WTC11 (cell line): ENCODE measurements at regions not wholly inside any gene's neighbourhood (a gene's known extent, or its start where the extent isn't known, plus 50 kb on each side); places are given as distances from the start of the nearest gene placed in this dataset.

Experiments
- ATAC-seq: fragments of 200-7000 bp; cut with Tn5 transposase; 2 replicates; pipeline ENCODE4 v1.10.0; 2021; ENCODE audit warnings: mild to moderate bottlenecking, moderate library complexity
- CTCF ChIA-PET: fragments of 300-600 bp; sonication (Branson Sonifier 250); formaldehyde crosslinking; loops from one replicate; lab custom pipeline; 2021; ENCODE audit warnings: antibody characterized with exemption; lab: Charles Lee
- POLR2A ChIA-PET: fragments of 350-600 bp; sonication (Branson Sonifier 250); formaldehyde crosslinking; loops from one replicate; lab custom pipeline; 2021; ENCODE audit warnings: antibody characterized with exemption; lab: Charles Lee
- DNase-seq: peaks from one replicate; pipeline ENCODE4 v3.0.0; 2021; ENCODE audit warnings: low spot score
- H3K27ac Mint-ChIP-seq: 2 replicates; pipeline ENCODE4 v1.8.0; 2021; ENCODE audit warnings: mixed read lengths
- H3K27me3 Mint-ChIP-seq: 2 replicates; pipeline ENCODE4 v1.8.0; 2021; ENCODE audit warnings: low read depth, mild to moderate bottlenecking, moderate library complexity, mixed read lengths
- H3K36me3 Mint-ChIP-seq: 2 replicates; pipeline ENCODE4 v1.8.0; 2021; ENCODE audit warnings: mixed read lengths
- H3K4me1 Mint-ChIP-seq: 2 replicates; pipeline ENCODE4 v1.8.0; 2022; ENCODE audit warnings: mixed read lengths
- H3K4me3 Mint-ChIP-seq: 2 replicates; pipeline ENCODE4 v1.8.0; 2021; ENCODE audit warnings: mild to moderate bottlenecking, moderate library complexity, mixed read lengths
- H3K9me3 Mint-ChIP-seq: 2 replicates; pipeline ENCODE4 v1.8.0; 2021; ENCODE audit warnings: mixed read lengths
- E2F1 ChIP-seq: sonication (generic); formaldehyde crosslinking; IDR thresholded peaks from 2 replicates; pipeline ENCODE4 v1.8.0; 2022; ENCODE audit warnings: mild to moderate bottlenecking, missing genetic modification reagents
- GABPB1 ChIP-seq: sonication (generic); formaldehyde crosslinking; IDR thresholded peaks from 2 replicates; pipeline ENCODE4 v1.8.1; 2023; ENCODE audit warnings: mild to moderate bottlenecking, missing genetic modification reagents
- GTF2I ChIP-seq: fragments of 250-450 bp; sonication (Bioruptor Pico); conservative IDR thresholded peaks from 2 replicates; pipeline ENCODE4 v1.4.0; 2021; ENCODE audit warnings: mild to moderate bottlenecking
- NFYB ChIP-seq: sonication (generic); formaldehyde crosslinking; conservative IDR thresholded peaks from 2 replicates; pipeline ENCODE4 v1.8.0; 2022; ENCODE audit warnings: low read depth, missing genetic modification reagents
- NR2C2 ChIP-seq: sonication (generic); formaldehyde crosslinking; IDR thresholded peaks from 2 replicates; pipeline ENCODE4 v1.8.0; 2022; ENCODE audit warnings: mild to moderate bottlenecking, missing genetic modification reagents
- OVOL2 ChIP-seq: fragments of 250-450 bp; sonication (Bioruptor Pico); IDR thresholded peaks from 2 replicates; pipeline ENCODE4 v1.9.0; 2021; ENCODE audit warnings: mild to moderate bottlenecking, borderline replicate concordance
- PREB ChIP-seq: sonication (generic); formaldehyde crosslinking; IDR thresholded peaks from 2 replicates; pipeline ENCODE4 v1.8.1; 2022; ENCODE audit warnings: mild to moderate bottlenecking, missing genetic modification reagents, moderate library complexity, borderline replicate concordance
- SOX15 ChIP-seq: fragments of 250-450 bp; sonication (Bioruptor Pico); IDR thresholded peaks from 2 replicates; pipeline ENCODE4 v1.9.0; 2021; ENCODE audit warnings: mild to moderate bottlenecking
- TEAD1 ChIP-seq: sonication (generic); formaldehyde crosslinking; IDR thresholded peaks from 2 replicates; pipeline ENCODE4 v1.8.0; 2022; ENCODE audit warnings: mild to moderate bottlenecking, missing genetic modification reagents
- ZMAT4 ChIP-seq: fragments of 250-450 bp; sonication (Bioruptor Pico); IDR thresholded peaks from 2 replicates; pipeline ENCODE4 v1.9.0; 2021; ENCODE audit warnings: mild to moderate bottlenecking
- ZNF121 ChIP-seq: sonication (generic); formaldehyde crosslinking; IDR thresholded peaks from 2 replicates; pipeline ENCODE4 v1.8.0; 2023; ENCODE audit warnings: missing genetic modification reagents
- ZNF512 ChIP-seq: sonication (generic); formaldehyde crosslinking; IDR thresholded peaks from 2 replicates; pipeline ENCODE4 v1.8.1; 2022; ENCODE audit warnings: missing genetic modification reagents, borderline replicate concordance
- ZSCAN18 ChIP-seq: fragments of 250-450 bp; sonication (Bioruptor Pico); IDR thresholded peaks from 2 replicates; pipeline ENCODE4 v2.1.2; 2022; ENCODE audit warnings: mild to moderate bottlenecking, moderate library complexity

- Mint-ChIP-seq H3K4me1 (peaks cover 12% of the 10 kb centered on the region), H3K36me3 (no peaks in the 10 kb centered on the region), H3K4me3 (no peak overlapping the region), H3K27me3 (no peaks in the 10 kb centered on the region), H3K9me3 (peaks cover 8% of the 10 kb centered on the region; the same call in 1 of the 2 replicates), H3K27ac (no peak overlapping the region)
- ChIA-PET CTCF (interaction anchor here (1.0 kb wide), 2 partner anchors 8 to 15 kb away, joined by 3 read pairs; no protein-coding TSS in a partner anchor), POLR2A (no interaction called here)
- TF ChIP-seq SOX15 (CRISPR knock-in tag) (no peak), OVOL2 (CRISPR knock-in tag) (no peak), TEAD1 (CRISPR knock-in tag) (no peak), GABPB1 (CRISPR knock-in tag) (peak; percentile 47; the same call in 1 of the 2 replicates), GTF2I (CRISPR knock-in tag) (no peak)
- ATAC-seq = no peak
- DNase-seq = no peak
Measured at GRCh38 chrX:8025705-8026104, 98.5 kb upstream of the PNPLA4 start.

- POLR2A ChIA-PET = interaction anchor here (0.7 kb wide), 1 partner anchor 791 kb away, joined by 3 read pairs; no protein-coding TSS in a partner anchor
Measured at GRCh38 chrX:8018934-8019333, 91.7 kb upstream of the PNPLA4 start.

More at GRCh38 chrX:8018934-8019333, 91.7 kb upstream of the PNPLA4 start:
- TF ChIP-seq NFYB (no peak), ZMAT4 (no peak), ZNF121 (CRISPR knock-in tag) (no peak), E2F1 (CRISPR knock-in tag) (no peak), NR2C2 (CRISPR knock-in tag) (no peak), ZNF512 (CRISPR knock-in tag) (no peak), ZSCAN18 (CRISPR knock-in tag) (no peak), PREB (CRISPR knock-in tag) (no peak)
- TF ChIP-seq, all 79 proteins: peak for 0
- H3K4me3 Mint-ChIP-seq = no peak overlapping the region
- no peaks in the 10 kb centered on the region for H3K36me3 Mint-ChIP-seq
- H3K4me1 Mint-ChIP-seq = no peaks in the 10 kb centered on the region
- H3K27me3 Mint-ChIP-seq = no peaks in the 10 kb centered on the region; the same call in 1 of the 2 replicates
- ATAC-seq (no peak), DNase-seq (no peak)
- H3K9me3 Mint-ChIP-seq = no peaks in the 10 kb centered on the region; the same call in 1 of the 2 replicates
- H3K27ac Mint-ChIP-seq = no peak overlapping the region
- CTCF ChIA-PET = interaction anchor here (1.2 kb wide), 1 partner anchor 9 kb away, joined by 3 read pairs; no protein-coding TSS in a partner anchor
